HCT116 (cell line): ENCODE measurements at regions not wholly inside any gene's neighbourhood (a gene's known extent, or its start where the extent isn't known, plus 50 kb on each side); places are given as distances from the start of the nearest gene placed in this dataset.

Experiments used
- ATF3 ChIP-seq: IDR thresholded peaks from 2 replicates; pipeline ENCODE4 v1.6.1; 2012
- CTCF ChIP-seq, 3 experiments: fragments of 200-600 bp in 1 of 3; sonication (generic) in 1 of 3; IDR thresholded peaks in 2 of 3; conservative IDR thresholded peaks in 1 of 3; 2 replicates each; pipeline ENCODE4 v1.5.1; 2012 to 2017; ENCODE audit warnings: low read depth in 2 of 3, low read length in 2 of 3, antibody characterized with exemption in 1 of 3, borderline replicate concordance in 1 of 3, control low read depth in 1 of 3, mild to moderate bottlenecking in 1 of 3, mixed read lengths in 1 of 3, mixed run types in 1 of 3, moderate library complexity in 1 of 3; ENCODE audit not compliant: insufficient read depth in 1 of 3
- EZH2 ChIP-seq: fragments of 200-600 bp; sonication (generic); IDR thresholded peaks from 2 replicates; pipeline ENCODE4 v1.6.1; 2017; ENCODE audit warnings: antibody characterized with exemption, mixed run types
- POLR2A ChIP-seq: IDR thresholded peaks from 2 replicates; pipeline ENCODE4 v1.7.0; 2011; ENCODE audit warnings: borderline replicate concordance; ENCODE audit not compliant: insufficient read depth, insufficient read length; ENCODE audit errors: extremely low read depth
- TF ChIP-seq, protein P1 (sequence below): IDR thresholded peaks from 2 replicates; pipeline ENCODE4 v1.6.1; 2012

- TF ChIP-seq ATF3 (no peak), POLR2A (no peak), CTCF (IDR thresholded peaks at IDR 0.05 in 2 of 3, conservative IDR thresholded peaks at IDR 0.05 in 1 of 3; ENCODE audit: borderline replicate concordance in 1 of 3, insufficient read depth in 1 of 3, low read depth in 2 of 3, low read length in 2 of 3) (no peak), EZH2 (no peak)
- TF ChIP-seq, protein P1, sequence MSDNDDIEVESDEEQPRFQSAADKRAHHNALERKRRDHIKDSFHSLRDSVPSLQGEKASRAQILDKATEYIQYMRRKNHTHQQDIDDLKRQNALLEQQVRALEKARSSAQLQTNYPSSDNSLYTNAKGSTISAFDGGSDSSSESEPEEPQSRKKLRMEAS = no peak
Observed at GRCh38 chr5:6812091-6812490, 98.9 kb downstream of the TENT4A start.
